ENCODE measurements at regions not wholly inside any gene's neighbourhood (a gene's known extent, or its start where the extent isn't known, plus 50 kb on each side); places are given as distances from the start of the nearest gene placed in this dataset.

GRCh38 chr5:107310181-107310580 lies 360.6 kb downstream of the EFNA5 start:
- no peaks in the 10 kb centered on the region for H3K36me3 ChIP-seq
- H3K4me1 ChIP-seq, result peaks cover 5% of the 10 kb centered on the region
- no peak overlapping the region for H3K27ac ChIP-seq (replicated peaks)
- no peaks in the 10 kb centered on the region for H3K27me3 ChIP-seq (ENCODE audit: low read depth)
- no peaks in the 10 kb centered on the region for H3K9me3 ChIP-seq (replicated peaks)
- DNase-seq, result no peak
- no peak for TF ChIP-seq CTCF (IDR thresholded peaks at IDR 0.05; ENCODE audit: borderline replicate concordance)
- H3K4me3 ChIP-seq, result no peak overlapping the region
- intact Hi-C loops (cut with micrococcal nuclease), result no loop called here

DNA sequence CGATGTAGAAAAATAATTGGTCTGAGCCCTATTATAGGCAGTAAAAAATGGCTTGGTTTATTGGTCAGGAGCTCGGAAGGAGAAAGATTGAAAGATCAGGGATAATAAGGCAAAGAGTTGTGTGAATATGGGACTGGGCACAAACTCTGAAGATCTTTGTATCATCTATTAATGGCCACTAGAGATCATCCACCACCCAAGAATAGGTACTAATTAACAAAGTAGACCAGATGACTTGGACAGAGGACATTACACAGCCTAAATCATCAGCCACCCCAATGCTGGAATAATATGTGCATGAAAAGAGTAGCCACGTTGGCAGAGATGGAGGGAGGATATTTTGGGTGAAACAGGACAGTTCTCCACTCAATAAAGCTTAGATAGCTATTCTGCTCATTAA lies 364.1 kb downstream of the EFNA5 start:
- Histone ChIP-seq H3K27me3 (ENCODE audit: low read depth) (no peaks in the 10 kb centered on the region), H3K27ac (replicated peaks) (no peak overlapping the region), H3K36me3 (no peaks in the 10 kb centered on the region), H3K4me1 (no peaks in the 10 kb centered on the region), H3K9me3 (replicated peaks) (no peaks in the 10 kb centered on the region), H3K4me3 (no peak overlapping the region)
- DNase-seq, result no peak
- no peak for TF ChIP-seq CTCF (IDR thresholded peaks at IDR 0.05; ENCODE audit: borderline replicate concordance)
- intact Hi-C loops (cut with micrococcal nuclease), result no loop called here

GRCh38 chr5:107306002-107306401 lies 364.7 kb downstream of the EFNA5 start:
- H3K4me3 ChIP-seq, result no peak overlapping the region
- no peak for TF ChIP-seq CTCF (IDR thresholded peaks at IDR 0.05; ENCODE audit: borderline replicate concordance)
- intact Hi-C loops (cut with micrococcal nuclease), result no loop called here

GRCh38 chr5:107304684-107305083 lies 366.1 kb downstream of the EFNA5 start:
- no peak for TF ChIP-seq CTCF (IDR thresholded peaks at IDR 0.05; ENCODE audit: borderline replicate concordance)
- H3K4me3 ChIP-seq, result no peak overlapping the region
- H3K27me3 ChIP-seq (ENCODE audit: low read depth), result no peaks in the 10 kb centered on the region
- H3K9me3 ChIP-seq (replicated peaks), result no peaks in the 10 kb centered on the region
- no peaks in the 10 kb centered on the region for H3K4me1 ChIP-seq
- intact Hi-C loops (cut with micrococcal nuclease), result no loop called here
- H3K36me3 ChIP-seq, result no peaks in the 10 kb centered on the region
- DNase-seq, result no peak
- H3K27ac ChIP-seq (replicated peaks), result no peak overlapping the region

More at GRCh38 chr5:107306002-107306401, 364.7 kb downstream of the EFNA5 start:
- H3K27me3 ChIP-seq (ENCODE audit: low read depth), result no peaks in the 10 kb centered on the region
- no peaks in the 10 kb centered on the region for H3K9me3 ChIP-seq (replicated peaks)
- no peak overlapping the region for H3K27ac ChIP-seq (replicated peaks)
- no peaks in the 10 kb centered on the region for H3K36me3 ChIP-seq
- no peaks in the 10 kb centered on the region for H3K4me1 ChIP-seq
- no peak for DNase-seq

GRCh38 chr5:107303171-107303968 lies 367.4 kb downstream of the EFNA5 start:
- no peak overlapping the region for H3K27ac ChIP-seq (replicated peaks)
- H3K36me3 ChIP-seq, result no peaks in the 10 kb centered on the region
- TF ChIP-seq CTCF (IDR thresholded peaks at IDR 0.05; ENCODE audit: borderline replicate concordance), result no peak
- no peaks in the 10 kb centered on the region for H3K27me3 ChIP-seq (ENCODE audit: low read depth)
- intact Hi-C loops (cut with micrococcal nuclease), result no loop called here
- no peaks in the 10 kb centered on the region for H3K9me3 ChIP-seq (replicated peaks)
- no peak for DNase-seq
- no peak overlapping the region for H3K4me3 ChIP-seq
- no peaks in the 10 kb centered on the region for H3K4me1 ChIP-seq

All from left ventricle myocardium inferior (tissue), 1 donor.